HG03280 (cell line): ENCODE measurements at regions not wholly inside any gene's neighbourhood (a gene's known extent, or its start where the extent isn't known, plus 50 kb on each side); places are given as distances from the start of the nearest gene placed in this dataset.

Experiments used
- ATAC-seq: cut with Tn5 transposase; IDR thresholded peaks from one replicate; pipeline ENCODE4 v1.9.1; 2021; ENCODE audit warnings: mild to moderate bottlenecking, moderate library complexity; ENCODE audit not compliant: unreplicated experiment

GRCh38 chr3:117580806-117581205, 871.2 kb downstream of the TUSC7 start:
- ATAC-seq, result no peak

GRCh38 chr3:117586161-117586560, 876.6 kb downstream of the TUSC7 start:
- no peak for ATAC-seq

DNA sequence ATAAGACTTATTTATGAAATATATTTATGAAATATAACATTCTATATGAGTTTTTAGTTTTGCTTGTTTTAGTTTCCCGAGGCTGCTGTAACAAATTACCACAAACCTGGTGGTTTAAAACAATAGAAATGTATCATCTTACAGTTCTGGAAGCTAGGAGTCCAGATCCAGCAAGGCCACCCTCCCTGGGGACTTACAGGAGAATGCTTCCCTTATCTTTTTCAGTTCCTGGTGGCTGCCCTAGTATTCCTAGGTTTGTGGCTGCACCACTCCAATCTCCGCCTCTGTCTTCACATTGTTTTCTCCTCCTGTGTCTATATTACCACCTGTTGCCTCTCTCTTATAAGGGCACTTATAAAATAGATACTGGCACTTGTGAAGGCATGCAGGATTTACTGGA, 877.8 kb downstream of the TUSC7 start:
- ATAC-seq, result no peak

GRCh38 chr3:117589454-117589853, 879.9 kb downstream of the TUSC7 start:
- no peak for ATAC-seq

- ATAC-seq, result no peak
These were observed 886.0 kb downstream of the TUSC7 start for GRCh38 chr3:117595615-117596014.

DNA sequence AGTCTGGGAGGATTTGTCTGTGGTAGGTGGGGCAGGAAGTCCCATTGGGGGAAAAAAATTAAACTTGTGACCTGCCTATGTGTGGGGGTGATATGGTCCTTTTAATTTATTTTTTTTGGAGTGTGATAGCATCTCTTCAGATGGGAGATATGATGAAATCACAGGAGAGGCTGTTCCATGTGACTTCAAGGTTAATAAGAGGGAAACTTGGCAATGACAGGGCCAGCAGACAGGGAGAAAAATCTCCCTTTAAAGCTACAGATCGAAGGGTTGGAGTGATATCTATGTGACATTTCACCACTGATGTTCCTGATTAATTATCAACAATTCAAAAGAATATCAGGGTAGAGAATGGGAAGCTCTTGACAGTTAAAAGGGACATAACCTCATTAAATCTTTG, 886.9 kb downstream of the TUSC7 start:
- ATAC-seq, result no peak

GRCh38 chr3:117597865-117598264, 888.3 kb downstream of the TUSC7 start:
- no peak for ATAC-seq

GRCh38 chr3:117600112-117600511, 890.5 kb downstream of the TUSC7 start:
- no peak for ATAC-seq

DNA sequence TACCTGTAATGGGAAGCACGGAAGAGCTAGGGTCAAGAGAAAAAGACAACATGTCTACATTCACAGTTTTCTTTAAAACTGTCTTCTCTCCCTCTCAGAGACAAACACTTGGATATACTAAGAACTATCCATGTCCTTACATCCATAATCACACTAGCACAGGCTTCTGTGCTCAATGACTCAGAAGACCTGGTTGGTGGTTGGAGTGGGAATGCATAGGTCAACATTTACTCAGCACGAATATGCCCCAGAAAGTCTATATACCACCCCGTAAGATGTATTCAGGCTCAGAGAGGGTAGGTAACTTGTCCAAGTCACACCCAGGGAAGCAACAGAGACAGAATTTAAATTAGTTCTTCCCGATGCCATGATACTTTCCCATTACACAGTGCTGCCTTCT, 891.1 kb downstream of the TUSC7 start:
- ATAC-seq, result no peak

GRCh38 chr3:117602058-117602644, 892.6 kb downstream of the TUSC7 start:
- ATAC-seq, result no peak

DNA sequence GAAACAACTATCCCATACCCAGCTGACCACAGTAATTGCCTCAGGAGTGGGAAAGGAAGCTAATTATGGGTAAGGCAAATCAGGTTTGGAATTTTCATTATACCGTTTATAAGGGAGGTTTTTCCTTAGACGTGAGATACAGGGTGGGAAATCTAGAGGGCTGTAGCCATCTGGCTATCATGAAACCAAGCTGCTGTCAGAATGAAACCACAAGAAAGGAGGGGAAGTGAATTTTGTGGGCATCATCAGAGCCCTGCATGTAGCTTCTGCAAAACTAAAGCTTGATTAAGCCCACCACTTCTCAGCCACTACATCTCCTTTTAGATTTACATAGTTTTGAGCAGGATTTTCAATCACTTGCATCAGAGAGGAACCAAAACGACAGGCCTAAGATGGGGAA, 893.5 kb downstream of the TUSC7 start:
- no peak for ATAC-seq

DNA sequence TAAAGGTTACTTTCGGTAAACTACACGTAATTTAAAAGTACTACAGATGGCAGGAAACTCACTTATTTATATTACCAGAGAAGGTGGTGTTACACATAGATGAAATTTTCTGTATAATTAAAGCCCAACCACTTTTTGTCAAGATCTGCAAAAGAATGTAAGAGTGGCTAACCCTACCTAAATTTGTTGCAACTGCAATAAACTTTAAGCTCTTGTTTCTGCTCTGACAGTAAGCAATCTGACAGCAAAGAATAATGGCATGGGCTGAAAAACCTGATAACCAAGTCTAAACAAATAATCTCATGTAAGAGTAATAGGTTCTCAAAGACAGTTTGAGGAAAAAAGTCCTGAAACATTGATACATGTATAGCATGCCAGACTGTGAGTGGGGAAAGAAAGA, 897.3 kb downstream of the TUSC7 start:
- no peak for ATAC-seq

DNA sequence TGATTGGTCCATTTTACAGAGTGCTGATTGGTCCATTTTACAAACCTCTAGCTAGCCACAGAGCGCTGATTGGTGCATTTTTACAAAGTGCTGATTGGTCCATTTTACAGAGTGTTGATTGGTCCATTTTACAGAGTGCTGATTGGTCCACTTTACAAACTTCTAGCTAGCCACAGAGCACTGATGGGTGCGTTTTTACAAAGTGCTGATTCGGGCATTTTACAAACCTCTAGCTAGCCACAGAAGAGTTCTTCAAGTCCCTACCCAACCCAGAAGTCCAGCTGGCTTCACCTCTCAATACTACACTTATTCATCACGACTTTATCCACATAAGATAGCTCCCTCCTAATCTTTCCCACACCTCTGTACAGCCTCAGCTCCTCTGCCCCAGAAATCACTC, 899.8 kb downstream of the TUSC7 start:
- ATAC-seq, result no peak

GRCh38 chr3:117610156-117610555, 900.6 kb downstream of the TUSC7 start:
- no peak for ATAC-seq

DNA sequence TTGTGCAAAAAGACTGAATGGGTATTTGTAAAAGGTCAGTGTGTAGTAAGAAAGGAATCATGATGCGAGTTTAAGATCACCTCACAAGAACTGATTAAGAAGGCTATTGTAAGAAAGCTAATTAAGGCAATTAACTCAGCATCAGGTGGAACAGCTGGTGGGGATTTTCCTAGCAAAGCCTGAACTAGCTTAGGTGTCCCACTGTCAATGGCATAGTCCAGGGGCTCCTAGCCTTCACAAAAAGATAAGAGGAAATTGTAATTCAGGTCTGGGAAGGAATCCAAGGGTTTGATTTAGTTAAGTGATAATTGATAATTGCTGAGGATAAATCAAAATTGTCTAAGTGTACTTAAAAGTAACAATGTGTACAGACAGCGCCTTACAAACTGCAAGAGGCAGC, 901.6 kb downstream of the TUSC7 start:
- no peak for ATAC-seq

DNA sequence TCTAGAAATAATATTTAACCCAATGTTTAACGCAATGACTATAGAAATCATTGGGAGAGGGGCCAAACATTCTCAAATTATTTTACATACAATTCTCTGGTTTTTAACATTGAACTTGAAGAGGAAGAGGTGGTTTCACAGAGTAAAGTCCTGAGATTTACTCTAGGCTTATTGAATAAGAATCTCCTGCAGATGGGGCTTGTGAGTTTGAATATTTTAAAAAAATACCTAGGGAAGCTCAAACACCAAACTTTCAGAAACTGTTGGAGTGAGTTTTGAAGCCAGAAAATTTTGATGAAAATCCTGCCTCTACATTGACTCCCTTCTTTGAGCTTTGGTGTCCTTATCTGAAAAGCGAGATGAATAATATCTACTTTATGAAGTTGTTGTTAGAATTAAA, 906.6 kb downstream of the TUSC7 start:
- ATAC-seq, result no peak

DNA sequence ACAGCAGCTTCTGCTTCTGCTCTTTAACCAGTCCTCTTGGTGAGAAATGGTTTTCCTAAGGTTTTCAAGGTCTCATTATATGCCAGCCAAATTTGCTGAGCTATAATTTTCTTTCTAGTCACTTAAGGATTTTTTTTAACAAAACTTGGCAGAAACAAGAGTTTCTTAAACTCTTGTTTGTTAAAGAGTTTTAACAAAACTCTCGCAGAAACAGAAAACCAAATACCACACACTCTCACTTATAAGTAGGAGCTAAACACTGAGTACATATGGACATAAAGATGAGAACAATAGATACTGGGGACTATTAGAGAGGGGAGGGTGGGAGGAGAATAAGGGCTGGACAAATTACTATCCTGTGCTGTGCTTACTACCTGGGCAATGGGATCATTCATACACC, 908.3 kb downstream of the TUSC7 start:
- no peak for ATAC-seq

GRCh38 chr3:117618462-117618861, 908.9 kb downstream of the TUSC7 start:
- no peak for ATAC-seq

DNA sequence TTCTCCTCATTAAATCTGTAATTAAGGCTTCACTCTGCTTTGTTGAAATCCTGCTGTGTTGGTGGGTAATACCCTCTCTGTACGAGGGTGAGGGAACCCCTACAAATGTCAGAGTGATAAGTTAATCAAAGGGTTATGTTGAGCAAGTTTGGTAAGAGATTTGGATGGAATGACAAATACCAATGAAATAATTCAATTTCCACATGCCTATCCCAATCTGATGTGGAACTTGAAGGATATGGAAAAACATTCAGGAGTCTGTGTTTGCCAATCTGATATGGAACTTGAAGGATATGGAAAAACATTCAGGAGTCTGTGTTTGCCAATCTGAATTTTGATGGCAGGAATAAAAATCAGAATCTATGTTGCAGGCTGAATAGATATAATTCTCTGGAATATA, 910.2 kb downstream of the TUSC7 start:
- ATAC-seq, result no peak

- no peak for ATAC-seq
These were observed 912.7 kb downstream of the TUSC7 start for GRCh38 chr3:117622171-117622841.

GRCh38 chr3:117624424-117624823, 914.8 kb downstream of the TUSC7 start:
- ATAC-seq, result no peak

- ATAC-seq, result no peak
These were observed 915.6 kb downstream of the TUSC7 start for GRCh38 chr3:117625174-117625573.

DNA sequence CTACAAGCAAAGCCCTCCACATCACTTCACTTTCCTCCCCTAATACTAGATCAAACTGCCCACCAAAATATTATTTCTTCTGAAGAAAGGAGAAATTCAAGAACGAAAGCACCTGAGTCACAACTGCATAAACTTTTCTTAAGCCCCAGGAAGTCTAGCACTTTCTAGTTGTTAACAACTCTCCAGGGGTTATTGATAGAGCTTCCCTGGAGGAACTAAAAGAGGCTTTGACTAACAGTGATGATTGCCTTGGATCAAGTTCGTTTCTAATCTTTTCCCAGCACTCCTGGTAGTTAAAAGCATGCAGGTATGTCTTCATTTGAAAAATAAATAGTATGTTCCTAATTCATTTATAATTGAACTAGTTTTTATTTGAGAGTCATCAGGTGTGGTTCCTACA, 917.0 kb downstream of the TUSC7 start:
- no peak for ATAC-seq
